T47D (cell line): ENCODE measurements at regions not wholly inside any gene's neighbourhood (a gene's known extent, or its start where the extent isn't known, plus 50 kb on each side); places are given as distances from the start of the nearest gene placed in this dataset.
"Not testable (repeated sequence)": the region's sequence is repeated elsewhere in the genome, so short reads cannot be mapped to it uniquely, and the experiment has no call there.

Experiments used
- DNase-seq, 2 experiments: peaks; one replicate each; pipeline versions ENCODE4 v3.0.0 to v3.0.0-alpha.2; 2011 to 2012; ENCODE audit warnings: low read depth in 1 of 2, low spot score in 1 of 2
- JUND ChIP-seq: IDR thresholded peaks from 2 replicates; pipeline ENCODE4 v1.6.1; 2012; ENCODE audit warnings: low read depth
- in situ Hi-C: cut with HindIII; loops from 2 replicates; pipeline ENCODE4 v1.10.0; 2016; ENCODE audit warnings: low sequenced_read_pairs, low pct_unique_long_range_greater_than_20kb

DNA sequence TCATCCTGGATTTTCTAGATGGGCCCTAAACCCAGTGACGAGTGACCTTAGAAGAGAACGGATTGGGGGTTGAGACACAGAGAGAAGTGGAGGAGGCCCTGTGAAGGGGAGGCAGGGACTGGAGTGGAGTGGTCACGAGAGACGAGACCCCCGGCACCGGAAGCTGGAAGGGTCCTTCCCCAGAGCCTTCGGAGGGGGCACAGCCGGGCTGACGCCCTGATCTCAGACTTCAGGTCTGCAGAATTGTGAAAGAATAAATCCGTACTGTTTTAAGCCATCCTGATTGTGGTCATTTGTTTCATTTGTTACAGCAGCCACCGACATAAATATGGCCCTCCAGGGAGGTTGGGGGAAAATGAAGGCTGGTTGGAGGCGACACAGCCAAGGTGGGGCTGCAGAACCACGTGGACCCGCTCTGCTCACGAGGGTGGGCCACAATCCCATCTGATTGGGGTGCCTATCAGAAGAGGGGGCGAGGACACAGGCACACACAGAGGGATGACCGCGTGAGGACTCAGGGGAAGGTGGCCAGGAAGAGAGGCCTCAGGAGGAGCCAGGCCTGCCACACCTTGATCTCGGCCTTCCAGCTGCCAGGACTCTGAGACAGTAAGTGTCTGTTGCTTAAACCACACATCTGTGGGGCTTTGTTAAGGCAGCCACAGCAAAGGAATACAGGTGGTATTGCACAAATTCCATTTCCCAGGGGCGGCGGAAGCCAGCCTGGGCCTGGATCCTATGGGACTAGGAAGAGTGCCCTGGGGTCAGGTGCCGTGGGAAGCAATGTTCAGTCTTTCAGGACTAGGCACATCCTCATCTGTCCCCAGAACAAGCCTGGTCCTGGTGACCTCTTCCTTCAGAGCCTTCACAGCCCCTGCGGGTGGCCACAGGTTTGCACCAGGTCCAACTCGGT, 73.3 kb upstream of the SHANK2 start:
- in situ Hi-C loops, result no loop called here
- no peak for TF ChIP-seq JUND
- no peak for DNase-seq

DNA sequence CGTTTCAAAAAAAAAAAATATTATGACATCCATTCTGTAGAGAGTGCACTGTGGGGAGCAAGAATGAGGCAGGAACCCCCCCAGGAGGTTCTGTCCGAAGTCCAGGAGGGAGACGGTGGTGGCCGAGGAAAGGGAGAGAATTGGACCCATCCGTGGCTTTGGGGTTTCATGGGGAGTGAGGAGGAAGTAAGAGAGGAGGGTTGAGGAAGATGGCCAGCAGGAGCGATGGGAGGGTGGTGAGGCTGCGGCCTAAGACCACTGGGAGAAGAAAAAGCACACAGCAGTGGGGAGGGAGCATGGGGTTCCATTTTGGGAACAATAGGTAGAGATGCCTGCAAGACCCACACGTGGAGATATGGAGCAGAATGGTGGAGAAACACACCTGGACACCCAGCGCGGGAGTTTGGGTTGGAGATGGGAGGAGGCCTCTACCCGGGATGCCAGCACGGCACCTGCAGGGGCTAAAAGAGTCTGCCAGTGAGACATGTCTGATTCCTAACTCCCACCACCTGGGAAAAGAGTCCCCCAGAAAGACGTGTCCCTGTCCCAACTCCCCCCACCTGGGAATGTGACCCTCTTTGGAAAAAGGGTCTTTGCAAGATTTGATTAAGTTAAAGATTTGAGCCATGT, 72.5 kb upstream of the SHANK2 start:
- TF ChIP-seq JUND, result no peak
- in situ Hi-C loops, result no loop called here
- no peak for DNase-seq

DNA sequence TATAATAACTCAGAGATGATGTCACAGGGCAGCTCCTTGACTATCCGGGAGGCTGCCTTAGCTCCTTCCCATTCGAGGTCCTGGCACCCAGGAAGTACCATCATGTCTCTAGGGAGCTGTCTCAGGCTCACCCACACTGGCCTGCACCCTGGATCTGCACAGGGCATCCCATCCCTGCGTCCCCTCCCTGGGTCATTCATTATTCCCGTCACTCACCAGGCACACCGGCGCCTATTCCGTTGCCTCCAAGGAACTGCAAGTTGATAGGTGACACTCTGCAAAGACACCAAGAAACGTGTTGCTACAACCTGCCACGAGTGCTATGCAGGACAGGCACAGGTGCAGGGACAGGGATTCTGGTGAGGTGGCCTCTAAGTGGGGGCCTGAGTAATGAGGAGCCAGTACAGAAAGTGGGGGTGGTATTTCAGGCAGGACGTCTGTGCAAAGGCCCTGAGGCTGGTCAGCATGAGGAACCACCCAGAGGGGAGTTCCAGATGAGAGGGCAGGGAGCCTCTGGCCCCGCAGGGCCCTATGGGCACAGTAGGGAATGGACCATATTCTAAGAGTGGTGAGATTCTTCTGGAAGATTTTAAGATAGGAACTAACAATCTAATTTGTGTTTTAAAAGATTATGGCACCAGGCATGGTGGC, 71.6 kb upstream of the SHANK2 start:
- DNase-seq, result no peak
- no peak for TF ChIP-seq JUND
- in situ Hi-C loops, result no loop called here

DNA sequence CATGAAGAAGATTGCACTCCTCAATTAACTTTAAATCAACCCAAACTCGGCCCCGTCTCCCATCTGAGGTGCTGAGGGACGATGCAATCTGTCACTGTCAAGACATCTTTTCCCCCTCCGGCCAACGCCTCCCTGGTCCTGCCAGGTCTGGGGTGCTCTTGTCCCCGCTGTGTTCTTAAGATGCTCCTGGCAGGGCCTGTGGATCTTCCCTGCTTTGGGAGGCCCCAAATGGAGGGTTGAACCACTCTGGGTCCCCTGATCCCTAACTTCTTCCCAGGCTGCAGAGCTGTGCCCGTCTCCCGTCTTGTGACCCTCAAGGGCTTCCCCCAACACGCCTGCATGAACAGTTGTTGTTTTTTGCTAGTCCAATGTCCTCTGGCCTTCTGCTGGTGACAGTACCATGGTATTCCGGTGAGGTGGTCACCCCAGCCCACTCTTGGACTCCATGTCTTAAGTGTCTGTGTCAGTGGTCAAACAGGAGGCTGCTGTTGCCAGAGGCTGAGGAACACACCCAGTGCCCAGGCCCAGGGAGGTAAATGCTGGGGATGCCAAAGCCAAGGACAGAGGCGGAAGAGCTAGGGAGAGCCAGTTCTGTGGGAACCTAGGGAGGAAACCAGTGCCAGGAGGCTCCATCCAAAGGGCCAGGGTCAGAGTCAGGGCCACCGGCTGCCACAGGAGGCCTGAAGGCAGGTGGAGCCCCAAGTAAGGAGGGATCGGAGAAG, 70.6 kb upstream of the SHANK2 start:
- in situ Hi-C loops, result no loop called here
- TF ChIP-seq JUND, result no peak

DNA sequence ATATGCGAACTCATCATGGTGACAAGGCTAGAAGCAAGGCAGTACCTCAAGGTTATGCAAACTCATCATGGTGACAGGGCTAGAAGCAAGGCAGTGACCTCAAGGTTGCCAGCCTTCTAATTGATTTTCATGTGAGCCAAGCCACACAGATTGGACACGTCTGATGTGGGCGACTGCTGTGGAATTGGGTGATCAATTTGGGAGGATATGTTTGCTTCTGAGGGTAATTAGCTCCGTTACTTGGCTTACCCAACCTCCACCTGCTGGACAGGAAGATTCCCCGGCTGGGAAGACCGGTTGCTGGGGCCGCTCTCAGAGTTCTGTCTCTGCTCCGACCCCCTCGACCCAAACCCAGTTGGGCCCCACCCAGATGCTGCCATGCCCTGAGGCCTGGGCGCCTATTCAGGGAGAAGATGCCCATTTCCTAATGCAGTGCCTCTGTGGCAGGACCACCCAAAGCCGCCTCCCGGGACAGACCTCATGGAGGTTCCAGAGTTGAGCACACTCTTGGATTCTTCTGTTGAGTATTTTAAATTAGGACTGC, 69.9 kb upstream of the SHANK2 start:
- in situ Hi-C loops, result no loop called here
- DNase-seq, result no peak
- no peak for TF ChIP-seq JUND

More for the DNA sequence above, 70.6 kb upstream of the SHANK2 start:
- no peak for DNase-seq

DNA sequence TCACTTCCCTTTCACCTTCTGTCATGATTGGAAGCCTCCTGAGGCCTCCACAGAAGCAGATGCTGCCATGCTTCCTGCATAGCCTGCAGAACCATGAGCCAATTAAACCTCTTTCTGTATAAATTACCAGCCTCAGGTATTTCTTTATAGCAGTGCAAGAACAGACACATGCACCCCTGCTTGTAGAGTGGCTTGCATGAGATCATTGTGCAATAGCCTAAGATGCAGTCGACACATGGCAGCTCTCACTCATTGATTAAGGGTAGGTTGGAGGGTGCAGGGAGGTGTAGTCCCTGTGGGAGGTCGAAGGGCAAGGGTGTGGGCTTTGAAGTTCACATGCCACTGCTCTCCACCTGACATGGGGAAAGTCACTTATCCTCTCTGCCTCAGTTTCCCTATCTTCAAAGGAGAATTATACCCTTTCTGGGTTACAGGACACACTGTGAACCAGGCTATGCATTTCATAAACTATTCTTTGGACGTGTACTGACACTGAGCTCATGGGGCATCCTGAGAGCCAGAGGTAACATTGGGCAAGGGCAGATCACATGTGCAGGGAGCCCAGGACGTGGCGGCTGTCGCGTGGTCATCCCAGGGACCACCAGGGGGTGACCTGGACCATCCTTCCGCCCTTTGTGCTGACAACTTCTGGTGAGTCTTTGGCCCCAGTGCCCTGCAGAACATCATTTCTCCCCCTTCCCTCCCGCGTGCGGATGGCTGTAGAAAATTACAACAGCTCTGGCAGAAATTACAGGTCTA, 69.2 kb upstream of the SHANK2 start:
- in situ Hi-C loops, result no loop called here
- no peak for DNase-seq
- TF ChIP-seq JUND, result no peak

DNA sequence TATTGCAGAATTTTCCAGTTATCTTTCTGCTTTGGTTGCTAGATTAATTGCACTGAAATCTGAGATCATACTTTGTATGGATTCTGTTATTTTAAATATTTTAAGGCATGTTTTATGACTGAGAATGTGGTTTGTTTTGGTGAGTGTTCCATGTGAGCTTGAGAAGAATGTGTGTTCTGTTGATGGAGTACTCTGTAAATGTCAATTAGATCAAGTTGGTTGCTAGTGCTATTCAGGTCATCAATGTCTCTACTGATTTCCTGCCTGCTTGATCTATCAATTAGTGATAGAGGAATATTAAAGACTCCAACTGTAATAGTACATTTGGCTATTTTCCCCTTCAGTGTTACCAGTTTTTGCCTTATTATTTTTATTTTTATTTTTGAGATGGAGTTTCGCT, 64.3 kb upstream of the SHANK2 start:
- TF ChIP-seq JUND, result no peak
- in situ Hi-C loops, result no loop called here
- DNase-seq, result no peak

DNA sequence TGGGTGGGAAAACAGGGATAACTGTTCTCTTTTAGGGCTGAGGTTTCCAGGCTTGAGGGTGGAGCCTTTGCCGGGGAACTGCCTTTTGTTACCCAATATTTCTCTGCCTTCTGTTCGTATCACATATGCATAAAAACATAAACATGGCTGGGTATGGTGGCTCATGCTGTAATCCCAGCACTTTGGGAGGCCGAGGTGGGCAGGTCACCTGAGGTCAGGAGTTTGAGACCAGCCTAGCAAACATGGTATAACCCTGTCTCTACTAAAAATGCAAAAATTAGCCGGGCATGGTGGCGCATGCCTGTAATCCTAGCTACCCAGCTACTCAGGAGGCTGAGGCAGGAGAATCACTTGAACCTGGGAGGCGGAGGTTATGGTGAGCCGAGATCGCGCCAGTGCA, 60.2 kb upstream of the SHANK2 start:
- DNase-seq, in situ Hi-C loops: not testable (repeated sequence)

DNA sequence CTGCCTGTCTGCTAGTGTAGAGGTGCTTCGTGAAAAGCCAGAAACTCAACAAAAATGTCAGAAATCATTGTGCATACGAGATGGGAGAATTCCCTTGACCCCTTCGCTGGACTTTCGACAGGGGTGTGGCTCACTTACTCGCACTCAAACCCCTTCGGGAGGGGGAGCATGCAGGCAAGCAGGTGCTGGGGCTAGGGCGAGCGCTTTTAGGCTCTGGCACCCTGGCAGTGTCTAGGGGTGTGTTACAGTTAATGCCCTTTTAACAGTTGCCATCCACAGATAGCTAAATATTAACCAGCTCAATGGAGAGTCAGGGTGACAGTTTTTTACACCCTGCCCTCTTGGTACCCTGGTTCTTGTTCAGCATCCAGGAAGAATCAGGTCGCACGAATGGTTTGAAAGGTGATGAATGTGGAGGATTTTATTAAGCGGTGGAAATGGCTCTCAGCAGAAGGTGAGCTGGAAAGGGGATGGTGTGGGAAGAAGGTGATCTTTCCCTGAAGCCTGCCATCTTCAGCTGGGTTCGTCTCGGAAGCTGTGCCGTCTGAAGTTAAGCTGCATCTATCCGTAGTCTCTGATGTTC, 59.6 kb upstream of the SHANK2 start:
- TF ChIP-seq JUND, result no peak
- no peak for DNase-seq
- in situ Hi-C loops, result no loop called here

DNA sequence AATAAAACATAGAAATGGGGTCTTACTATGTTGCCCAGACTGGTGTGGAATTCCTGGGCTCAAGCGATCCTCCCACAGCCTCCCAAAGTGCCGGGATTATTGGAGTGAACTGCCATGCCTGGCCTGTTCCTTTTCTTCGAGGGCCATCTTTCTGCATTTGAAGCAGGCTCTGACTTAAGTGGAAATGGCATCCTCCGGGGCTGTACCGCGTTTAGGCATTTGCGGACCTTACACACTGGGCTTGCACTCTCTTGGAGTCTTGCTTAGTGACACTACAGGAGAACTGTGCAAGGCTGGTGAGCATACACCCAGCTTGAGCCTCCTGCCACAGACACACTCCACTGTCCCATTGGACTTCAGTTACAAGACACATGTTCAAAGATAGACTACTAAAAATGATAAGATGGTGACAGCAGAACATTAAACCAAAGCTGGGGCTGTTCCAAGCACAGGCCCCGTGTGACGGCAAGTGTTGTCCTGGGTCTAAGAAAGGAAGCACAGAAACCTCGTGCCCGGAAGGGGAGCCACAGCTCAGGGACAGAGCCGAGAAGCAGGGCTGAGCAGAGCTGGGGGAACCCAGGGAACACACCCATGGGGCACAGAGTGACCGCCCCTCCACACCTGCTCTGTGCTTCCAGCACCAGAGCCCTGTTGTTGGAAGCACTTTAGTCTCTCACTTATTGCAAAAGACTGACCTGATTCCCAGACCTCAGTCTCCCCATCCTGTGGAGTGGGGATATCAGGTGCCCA, 59.0 kb upstream of the SHANK2 start:
- DNase-seq, result no peak
- no peak for TF ChIP-seq JUND
- in situ Hi-C loops, result no loop called here

DNA sequence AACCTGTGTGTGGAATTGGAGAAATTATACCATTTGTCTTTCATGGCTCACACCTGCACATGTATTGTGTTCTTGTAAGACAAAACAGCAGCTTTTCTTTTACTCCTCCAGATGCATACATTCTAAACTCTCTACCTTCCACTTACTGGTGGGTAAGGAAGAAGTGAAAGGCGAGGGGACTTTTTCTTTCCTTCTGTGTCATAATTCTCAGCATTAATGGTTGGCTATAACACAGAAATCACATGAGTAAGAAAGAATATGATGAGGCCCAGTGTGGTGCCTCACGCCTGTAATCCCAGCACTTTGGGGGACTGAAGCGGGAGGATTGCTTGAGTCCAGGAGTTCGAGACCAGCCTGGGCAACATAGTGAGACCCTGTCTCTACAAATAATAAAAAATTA, 57.8 kb upstream of the SHANK2 start:
- no peak for DNase-seq
- TF ChIP-seq JUND, result no peak
- in situ Hi-C loops, result no loop called here
